Endothelial cell of umbilical vein (primary cell): ENCODE measurements at regions not wholly inside any gene's neighbourhood (a gene's known extent, or its start where the extent isn't known, plus 50 kb on each side); places are given as distances from the start of the nearest gene placed in this dataset.

Experiments
- CTCF ChIP-seq, 2 donors: IDR thresholded peaks; 1 replicate in 1 of 2; 2 replicates in 1 of 2; pipeline ENCODE4 v1.5.1; 2011; ENCODE audit warnings: low read length in 2 of 2, mild to moderate bottlenecking in 2 of 2, moderate library complexity in 2 of 2, control low read depth in 1 of 2, inconsistent platforms in 1 of 2, low read depth in 1 of 2; ENCODE audit not compliant: insufficient read depth in 1 of 2; ENCODE audit errors: extremely low read depth in 1 of 2
- EZH2 ChIP-seq: IDR thresholded peaks from 2 replicates; pipeline ENCODE4 v1.6.1; 2012; ENCODE audit warnings: borderline replicate concordance, low read depth, mild to moderate bottlenecking, moderate library complexity, low read length, inconsistent platforms; ENCODE audit not compliant: severe bottlenecking
- FOS ChIP-seq: IDR thresholded peaks from 2 replicates; pipeline ENCODE4 v1.6.1; 2011; ENCODE audit warnings: mild to moderate bottlenecking, low read length, moderate library complexity, borderline replicate concordance; ENCODE audit not compliant: insufficient read depth
- GATA2 ChIP-seq: IDR thresholded peaks from 2 replicates; pipeline ENCODE4 v1.7.0; 2011; ENCODE audit warnings: low read depth, mild to moderate bottlenecking, moderate library complexity, mixed read lengths, low read length; ENCODE audit not compliant: insufficient read length, insufficient read depth
- JUN ChIP-seq: IDR thresholded peaks from 2 replicates; pipeline ENCODE4 v1.6.1; 2011; ENCODE audit warnings: borderline replicate concordance, low read depth; ENCODE audit not compliant: insufficient read length, insufficient read depth
- MYC ChIP-seq: IDR thresholded peaks from one replicate; pipeline ENCODE4 v1.6.1; 2011; ENCODE audit warnings: mild to moderate bottlenecking, low read depth, low read length
- POLR2A ChIP-seq: IDR thresholded peaks from 2 replicates; pipeline ENCODE4 v1.6.1; 2012; ENCODE audit warnings: low read depth, mild to moderate bottlenecking, control low read depth, low read length
- POLR2AphosphoS5 ChIP-seq: IDR thresholded peaks from 2 replicates; pipeline ENCODE4 v1.6.1; 2012; ENCODE audit warnings: low read depth, mild to moderate bottlenecking, control low read depth, low read length, moderate library complexity; ENCODE audit not compliant: insufficient read depth
- TF ChIP-seq, protein P1 (sequence below): IDR thresholded peaks from 2 replicates; pipeline ENCODE4 v1.6.1; 2011; ENCODE audit not compliant: insufficient read depth, insufficient read length

- no peak for TF ChIP-seq JUN
- no peak for TF ChIP-seq CTCF (IDR thresholded peaks at IDR 0.05; ENCODE audit: extremely low read depth in 1 of 2, insufficient read depth in 1 of 2, low read depth in 1 of 2, low read length in 2 of 2)
- no peak for TF ChIP-seq EZH2
- TF ChIP-seq, protein P1, sequence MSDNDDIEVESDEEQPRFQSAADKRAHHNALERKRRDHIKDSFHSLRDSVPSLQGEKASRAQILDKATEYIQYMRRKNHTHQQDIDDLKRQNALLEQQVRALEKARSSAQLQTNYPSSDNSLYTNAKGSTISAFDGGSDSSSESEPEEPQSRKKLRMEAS = no peak
- TF ChIP-seq POLR2AphosphoS5 = no peak
- TF ChIP-seq POLR2A = no peak
- TF ChIP-seq MYC = no peak
- no peak for TF ChIP-seq FOS
- TF ChIP-seq GATA2 = no peak
These were observed 217.0 kb downstream of the SREK1 start for GRCh38 chr5:66361070-66361469.
